ENCODE measurements at regions not wholly inside any gene's neighbourhood (a gene's known extent, or its start where the extent isn't known, plus 50 kb on each side); places are given as distances from the start of the nearest gene placed in this dataset.

DNA sequence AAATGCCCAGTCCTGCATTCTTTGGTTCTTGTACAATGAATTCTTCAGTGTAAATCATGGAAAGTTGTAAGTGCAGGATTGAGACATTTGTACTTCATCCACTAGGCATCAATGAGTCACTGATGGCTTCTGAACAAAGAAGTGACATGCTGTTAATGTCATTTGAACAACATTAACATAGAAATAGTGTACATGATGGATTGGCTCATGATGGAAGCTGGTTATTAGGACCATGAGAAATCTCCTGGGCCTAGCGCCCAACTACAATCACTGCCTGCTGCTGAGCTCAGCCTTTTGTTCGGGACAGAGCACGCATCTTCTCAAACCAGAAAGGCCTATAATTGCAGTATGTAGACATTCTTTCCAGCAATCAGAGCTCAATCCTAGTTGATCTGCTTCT is 316.8 kb upstream of the TSHZ2 start:
- H3K56ac ChIP-seq (ENCODE audit: extremely low read depth, insufficient read depth, low read length): no peak overlapping the region
- H3K9ac ChIP-seq (ENCODE audit: low read depth, low read length): no peak overlapping the region
- no peak overlapping the region for H3K4me2 ChIP-seq (ENCODE audit: low read depth, low read length)
- no peaks in the 10 kb centered on the region for H3K9me1 ChIP-seq (ENCODE audit: insufficient read depth, low read length)
- dilution Hi-C loops (cut with HindIII; ENCODE audit: low sequenced_read_pairs, unreplicated experiment): no loop called here
- H4K5ac ChIP-seq (ENCODE audit: low read depth, low read length): no peak overlapping the region
- H3K18ac ChIP-seq (ENCODE audit: low read depth, low read length): no peak overlapping the region
- ATAC-seq (ENCODE audit: low read depth): no peak
- no peaks in the 10 kb centered on the region for H3K36me3 ChIP-seq (ENCODE audit: control insufficient read depth, insufficient read depth, low read length)
- TF ChIP-seq, protein P1, sequence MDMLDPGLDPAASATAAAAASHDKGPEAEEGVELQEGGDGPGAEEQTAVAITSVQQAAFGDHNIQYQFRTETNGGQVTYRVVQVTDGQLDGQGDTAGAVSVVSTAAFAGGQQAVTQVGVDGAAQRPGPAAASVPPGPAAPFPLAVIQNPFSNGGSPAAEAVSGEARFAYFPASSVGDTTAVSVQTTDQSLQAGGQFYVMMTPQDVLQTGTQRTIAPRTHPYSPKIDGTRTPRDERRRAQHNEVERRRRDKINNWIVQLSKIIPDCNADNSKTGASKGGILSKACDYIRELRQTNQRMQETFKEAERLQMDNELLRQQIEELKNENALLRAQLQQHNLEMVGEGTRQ (IDR thresholded peaks at IDR 0.05; ENCODE audit: low read depth, low read length): no peak
- no peak for TF ChIP-seq FOS (IDR thresholded peaks at IDR 0.05; ENCODE audit: low read depth, low read length)
- TF ChIP-seq NFE2L2 (IDR thresholded peaks at IDR 0.05; ENCODE audit: low read depth, low read length): no peak
- TF ChIP-seq BHLHE40 (IDR thresholded peaks at IDR 0.05; ENCODE audit: low read depth, low read length): no peak
- TF ChIP-seq, protein P2, sequence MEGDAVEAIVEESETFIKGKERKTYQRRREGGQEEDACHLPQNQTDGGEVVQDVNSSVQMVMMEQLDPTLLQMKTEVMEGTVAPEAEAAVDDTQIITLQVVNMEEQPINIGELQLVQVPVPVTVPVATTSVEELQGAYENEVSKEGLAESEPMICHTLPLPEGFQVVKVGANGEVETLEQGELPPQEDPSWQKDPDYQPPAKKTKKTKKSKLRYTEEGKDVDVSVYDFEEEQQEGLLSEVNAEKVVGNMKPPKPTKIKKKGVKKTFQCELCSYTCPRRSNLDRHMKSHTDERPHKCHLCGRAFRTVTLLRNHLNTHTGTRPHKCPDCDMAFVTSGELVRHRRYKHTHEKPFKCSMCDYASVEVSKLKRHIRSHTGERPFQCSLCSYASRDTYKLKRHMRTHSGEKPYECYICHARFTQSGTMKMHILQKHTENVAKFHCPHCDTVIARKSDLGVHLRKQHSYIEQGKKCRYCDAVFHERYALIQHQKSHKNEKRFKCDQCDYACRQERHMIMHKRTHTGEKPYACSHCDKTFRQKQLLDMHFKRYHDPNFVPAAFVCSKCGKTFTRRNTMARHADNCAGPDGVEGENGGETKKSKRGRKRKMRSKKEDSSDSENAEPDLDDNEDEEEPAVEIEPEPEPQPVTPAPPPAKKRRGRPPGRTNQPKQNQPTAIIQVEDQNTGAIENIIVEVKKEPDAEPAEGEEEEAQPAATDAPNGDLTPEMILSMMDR (conservative IDR thresholded peaks at IDR 0.05; ENCODE audit: low read depth, low read length): no peak
- no peak for TF ChIP-seq RFX5 (IDR thresholded peaks at IDR 0.05; ENCODE audit: low read depth, low read length)
- TF ChIP-seq RAD21 (IDR thresholded peaks at IDR 0.05; ENCODE audit: low read length): no peak
- no peak overlapping the region for H3K27ac ChIP-seq (ENCODE audit: insufficient read depth, low read length)
- H2BK15ac ChIP-seq (ENCODE audit: low read depth, low read length): no peak overlapping the region
- no peak overlapping the region for H4K8ac ChIP-seq (ENCODE audit: low read depth in 2 of 2, low read length in 2 of 2)
- no peak overlapping the region for H3K4me3 ChIP-seq (ENCODE audit: insufficient read depth, low read depth, low read length)
- no peaks in the 10 kb centered on the region for H3K9me3 ChIP-seq (ENCODE audit: control insufficient read depth, insufficient read depth, low read length)
- H3K4me1 ChIP-seq (ENCODE audit: control insufficient read depth, insufficient read depth, low read length): no peaks in the 10 kb centered on the region
- H3K23ac ChIP-seq (ENCODE audit: low read depth, low read length): no peak overlapping the region
- ChIA-PET CTCF (no interaction called here), POLR2A (ENCODE audit: unreplicated experiment) (no interaction called here)
- in situ Hi-C loops (cut with MboI; ENCODE audit: low sequenced_read_pairs): no loop called here
- no peak for DNase-seq
- no peaks in the 10 kb centered on the region for H4K20me1 ChIP-seq (ENCODE audit: insufficient read depth, low read length)
- H2AFZ ChIP-seq (replicated peaks; ENCODE audit: low read length, poor library complexity): no peak overlapping the region
- H2BK20ac ChIP-seq (ENCODE audit: low read depth, low read length): no peak overlapping the region
- H3K27me3 ChIP-seq (ENCODE audit: control insufficient read depth, insufficient read depth, low read length): no peaks in the 10 kb centered on the region
- no peak overlapping the region for H2BK120ac ChIP-seq (ENCODE audit: low read depth, low read length)
- no peak overlapping the region for H3K4ac ChIP-seq (ENCODE audit: low read depth, low read length)
- BruUV-seq (replicated peaks): no TSS peak
- H3K79me1 ChIP-seq (ENCODE audit: low read depth in 1 of 2, low read length in 2 of 2): no peaks in the 10 kb centered on the region
- 60% methylated on average over 1 of the region's 3 CpGs; no CpG with 5 or more reads in 1 of the 2 experiments for WGBS, 2 experiments (ENCODE audit: extremely low coverage in 2 of 2, insufficient read length in 1 of 2)
- no peak overlapping the region for H2AK9ac ChIP-seq (replicated peaks; ENCODE audit: low read depth, low read length, poor library complexity)
- intact Hi-C loops (cut with micrococcal nuclease): no loop called here
- H3K14ac ChIP-seq (replicated peaks; ENCODE audit: low read depth, low read length): no peak overlapping the region
- no peak overlapping the region for H2BK5ac ChIP-seq (ENCODE audit: low read depth, low read length, poor library complexity, severe bottlenecking)
- no peak overlapping the region for H2AK5ac ChIP-seq (ENCODE audit: low read depth, low read length)
- no peak overlapping the region for H4K91ac ChIP-seq (ENCODE audit: insufficient read depth, low read depth, low read length)

Data from IMR-90 (cell line).